Thymus (tissue), 11 donors: ENCODE measurements at regions not wholly inside any gene's neighbourhood (a gene's known extent, or its start where the extent isn't known, plus 50 kb on each side); places are given as distances from the start of the nearest gene placed in this dataset.

Source experiments
- DNase-seq, 9 donors: peaks; one replicate each; pipeline ENCODE4 v3.0.0-alpha.2; 2013; ENCODE audit warnings: low spot score in 9 of 9, low read depth in 6 of 9, missing footprints in 1 of 9
- H3K27ac ChIP-seq, 2 donors: one replicate each; pipeline ENCODE4 v1.5.1; 2013; ENCODE audit warnings: control low read depth in 1 of 2, low read depth in 1 of 2, low read length in 1 of 2, mild to moderate bottlenecking in 1 of 2, moderate library complexity in 1 of 2
- H3K27me3 ChIP-seq, 2 donors: one replicate each; pipeline ENCODE4 v1.5.1; 2013; ENCODE audit warnings: low read length in 1 of 2; ENCODE audit not compliant: control insufficient read depth in 2 of 2, insufficient read depth in 1 of 2
- H3K36me3 ChIP-seq, 2 donors: one replicate each; pipeline ENCODE4 v1.5.1; 2013; ENCODE audit warnings: low read length in 1 of 2, mild to moderate bottlenecking in 1 of 2, moderate library complexity in 1 of 2; ENCODE audit not compliant: control insufficient read depth in 2 of 2, insufficient read depth in 2 of 2
- H3K4me1 ChIP-seq, 2 donors: one replicate each; pipeline ENCODE4 v1.5.1; 2013; ENCODE audit warnings: low read length in 2 of 2; ENCODE audit not compliant: control insufficient read depth in 2 of 2, insufficient read depth in 2 of 2
- H3K4me3 ChIP-seq, 2 donors: one replicate each; pipeline ENCODE4 v1.5.1; 2013; ENCODE audit warnings: low read length in 2 of 2, control low read depth in 1 of 2, mild to moderate bottlenecking in 1 of 2
- H3K9me3 ChIP-seq, 2 donors: one replicate each; pipeline ENCODE4 v1.5.1; 2013; ENCODE audit warnings: low read length in 1 of 2, mild to moderate bottlenecking in 1 of 2; ENCODE audit not compliant: control insufficient read depth in 2 of 2, insufficient read depth in 1 of 2
- WGBS: extraction: QIAGEN DNeasy Blood & Tissue Kit; methylation state at CpG from one replicate; pipeline ENCODE4 v1.1.7; 2013; 5-methylcytosine and 5-hydroxymethylcytosine counted together
- donor health status: healthy.

DNA sequence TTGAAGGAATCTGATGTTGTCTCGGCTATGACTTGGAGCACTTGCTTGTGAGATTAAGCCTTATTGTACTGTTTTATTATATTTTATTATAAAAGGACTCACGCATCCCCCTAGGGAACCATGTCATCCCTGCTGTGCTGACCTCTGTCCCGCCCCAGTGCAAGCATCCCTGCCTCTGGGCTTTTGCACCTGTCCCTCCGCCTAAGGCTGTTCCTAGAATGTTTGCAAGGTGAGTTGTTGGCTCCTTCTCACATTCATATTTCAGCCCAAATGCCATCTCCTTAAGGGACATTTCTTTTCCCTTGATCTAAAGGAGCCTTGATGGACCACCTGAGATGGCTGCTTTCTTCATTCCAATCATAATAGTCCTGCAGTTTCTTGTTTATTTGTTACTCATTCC is 236.9 kb upstream of the IGFBP3 start:
- Histone ChIP-seq H3K27me3 (no peaks in the 10 kb centered on the region), H3K4me1 (peaks cover 0 to under 1% of the 10 kb centered on the region in 2 donors), H3K36me3 (no peaks in the 10 kb centered on the region), H3K9me3 (no peaks in the 10 kb centered on the region), H3K27ac (no peak overlapping the region), H3K4me3 (no peak overlapping the region)
- WGBS, result 93% methylated on average over 4 of the region's 4 CpGs
- DNase-seq, result no peak

GRCh38 chr7:46157404-46157803 is 236.3 kb upstream of the IGFBP3 start:
- no peaks in the 10 kb centered on the region for H3K36me3 ChIP-seq
- H3K4me1 ChIP-seq, result peaks cover 0 to 3% of the 10 kb centered on the region in 2 donors
- no peaks in the 10 kb centered on the region for H3K9me3 ChIP-seq
- no peak overlapping the region for H3K4me3 ChIP-seq
- H3K27me3 ChIP-seq, result no peaks in the 10 kb centered on the region
- WGBS, result 89% methylated on average over 5 of the region's 5 CpGs
- H3K27ac ChIP-seq, result no peak overlapping the region
- DNase-seq, result no peak

- Histone ChIP-seq H3K27ac (no peak overlapping the region), H3K4me1 (peaks cover 0 to 3% of the 10 kb centered on the region in 2 donors), H3K4me3 (no peak overlapping the region), H3K9me3 (no peaks in the 10 kb centered on the region), H3K27me3 (no peaks in the 10 kb centered on the region), H3K36me3 (no peaks in the 10 kb centered on the region)
- no peak for DNase-seq
- 57% methylated on average over 2 of the region's 2 CpGs for WGBS
Measured at GRCh38 chr7:46156853-46157252, 235.8 kb upstream of the IGFBP3 start.

GRCh38 chr7:46156086-46156485 is 235.0 kb upstream of the IGFBP3 start:
- Histone ChIP-seq H3K9me3 (no peaks in the 10 kb centered on the region), H3K36me3 (no peaks in the 10 kb centered on the region), H3K27ac (no peak overlapping the region), H3K4me1 (peaks cover 0 to 3% of the 10 kb centered on the region in 2 donors), H3K4me3 (no peak overlapping the region), H3K27me3 (no peaks in the 10 kb centered on the region)
- no peak for DNase-seq
- WGBS, result 83% methylated on average over 3 of the region's 3 CpGs

- Histone ChIP-seq H3K27me3 (no peaks in the 10 kb centered on the region), H3K36me3 (no peaks in the 10 kb centered on the region), H3K27ac (no peak overlapping the region), H3K4me3 (no peak overlapping the region), H3K4me1 (peaks cover 0 to 3% of the 10 kb centered on the region in 2 donors), H3K9me3 (no peaks in the 10 kb centered on the region)
- no peak for DNase-seq
- WGBS, result 94% methylated on average over 4 of the region's 4 CpGs
Measured at GRCh38 chr7:46155367-46155766, 234.3 kb upstream of the IGFBP3 start.

DNA sequence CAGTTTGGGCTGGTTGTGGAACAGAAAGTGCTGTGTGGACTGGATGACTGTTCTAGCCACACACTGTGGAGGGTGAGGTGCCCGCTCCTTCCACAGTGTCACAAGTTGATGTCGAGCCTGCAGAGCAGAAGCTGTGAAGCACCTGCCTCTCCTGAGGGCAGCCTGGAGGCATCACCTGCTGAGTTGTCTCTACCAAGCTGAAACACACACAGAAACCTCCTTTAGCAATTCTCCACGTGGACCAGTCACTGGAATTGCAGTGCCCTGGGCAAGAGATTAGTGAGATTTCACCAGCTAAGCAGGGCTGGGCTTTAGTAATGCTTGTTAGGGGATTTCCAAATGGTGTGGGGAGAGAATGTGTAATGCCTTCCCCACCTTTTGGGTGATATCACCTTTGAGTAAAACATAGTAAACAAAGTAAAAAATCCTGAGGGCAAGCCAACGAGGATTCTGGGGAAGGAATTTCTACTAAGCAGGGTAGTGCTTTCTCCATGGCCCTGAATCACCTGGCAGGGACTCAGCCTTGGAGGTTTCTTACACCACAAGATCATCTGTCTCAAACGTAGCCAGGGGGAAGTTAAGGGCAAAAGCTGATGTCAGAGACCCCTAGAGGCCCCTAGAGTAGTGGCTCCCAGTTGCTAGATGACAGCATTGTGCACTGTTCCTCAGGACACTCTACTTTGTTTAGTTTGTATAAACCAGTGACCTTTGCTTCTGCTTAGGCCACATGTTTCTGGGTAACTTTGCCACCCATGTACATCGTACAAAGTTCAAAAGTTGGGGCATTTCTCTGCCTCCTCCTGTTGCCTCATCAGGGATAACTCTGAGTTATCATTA is 233.1 kb upstream of the IGFBP3 start:
- H3K27me3 ChIP-seq, result no peaks in the 10 kb centered on the region
- no peak overlapping the region for H3K4me3 ChIP-seq
- peak overlapping the region in 1 of 2 donors; percentile 46 for H3K27ac ChIP-seq
- no peaks in the 10 kb centered on the region for H3K36me3 ChIP-seq
- H3K9me3 ChIP-seq, result no peaks in the 10 kb centered on the region
- DNase-seq, result no peak
- WGBS, result 64% methylated on average over 6 of the region's 6 CpGs
- peaks cover 0 to 3% of the 10 kb centered on the region in 2 donors for H3K4me1 ChIP-seq

- WGBS, result 63% methylated on average over 1 of the region's 1 CpG
- no peak for DNase-seq
- H3K27ac ChIP-seq, result peak overlapping the region in 1 of 2 donors; percentile 46
- H3K4me1 ChIP-seq, result peaks cover 0 to 3% of the 10 kb centered on the region in 2 donors
- H3K36me3 ChIP-seq, result no peaks in the 10 kb centered on the region
- H3K9me3 ChIP-seq, result no peaks in the 10 kb centered on the region
- H3K4me3 ChIP-seq, result no peak overlapping the region
- H3K27me3 ChIP-seq, result no peaks in the 10 kb centered on the region
Measured at GRCh38 chr7:46153583-46153950, 232.5 kb upstream of the IGFBP3 start.

- peaks cover 0 to 3% of the 10 kb centered on the region in 2 donors for H3K4me1 ChIP-seq
- no peaks in the 10 kb centered on the region for H3K9me3 ChIP-seq
- peak overlapping the region in 1 of 2 donors; percentile 8 for H3K27ac ChIP-seq
- WGBS, result 67% methylated on average over 2 of the region's 2 CpGs
- H3K27me3 ChIP-seq, result no peaks in the 10 kb centered on the region
- H3K36me3 ChIP-seq, result no peaks in the 10 kb centered on the region
- H3K4me3 ChIP-seq, result no peak overlapping the region
- DNase-seq, result no peak
Measured at GRCh38 chr7:46152696-46153095, 231.6 kb upstream of the IGFBP3 start.

DNA sequence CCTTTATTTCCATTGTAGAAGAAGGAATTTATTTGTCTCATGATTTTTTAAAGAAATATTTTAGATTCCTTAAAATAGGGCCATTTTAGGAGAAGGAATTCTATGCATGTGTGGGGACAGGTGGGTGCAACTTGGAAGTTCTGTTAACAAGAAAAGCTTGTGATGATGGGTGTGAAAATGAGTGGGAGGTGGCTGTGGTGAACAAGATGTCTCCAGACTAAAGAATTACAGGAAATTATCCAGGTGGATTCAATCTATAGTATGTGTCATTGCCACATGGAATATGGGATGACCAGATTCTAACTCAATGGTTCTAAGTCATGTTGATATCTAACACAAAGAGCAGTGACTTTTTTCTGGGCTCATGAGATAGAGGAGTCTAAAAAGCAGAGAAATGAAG is 229.6 kb upstream of the IGFBP3 start:
- peaks cover 0 to 3% of the 10 kb centered on the region in 2 donors for H3K4me1 ChIP-seq
- no peaks in the 10 kb centered on the region for H3K36me3 ChIP-seq
- DNase-seq, result no peak
- no peaks in the 10 kb centered on the region for H3K9me3 ChIP-seq
- H3K27me3 ChIP-seq, result no peaks in the 10 kb centered on the region
- H3K27ac ChIP-seq, result no peak overlapping the region
- H3K4me3 ChIP-seq, result no peak overlapping the region
